ENCODE measurements at regions not wholly inside any gene's neighbourhood (a gene's known extent, or its start where the extent isn't known, plus 50 kb on each side); places are given as distances from the start of the nearest gene placed in this dataset.

DNA sequence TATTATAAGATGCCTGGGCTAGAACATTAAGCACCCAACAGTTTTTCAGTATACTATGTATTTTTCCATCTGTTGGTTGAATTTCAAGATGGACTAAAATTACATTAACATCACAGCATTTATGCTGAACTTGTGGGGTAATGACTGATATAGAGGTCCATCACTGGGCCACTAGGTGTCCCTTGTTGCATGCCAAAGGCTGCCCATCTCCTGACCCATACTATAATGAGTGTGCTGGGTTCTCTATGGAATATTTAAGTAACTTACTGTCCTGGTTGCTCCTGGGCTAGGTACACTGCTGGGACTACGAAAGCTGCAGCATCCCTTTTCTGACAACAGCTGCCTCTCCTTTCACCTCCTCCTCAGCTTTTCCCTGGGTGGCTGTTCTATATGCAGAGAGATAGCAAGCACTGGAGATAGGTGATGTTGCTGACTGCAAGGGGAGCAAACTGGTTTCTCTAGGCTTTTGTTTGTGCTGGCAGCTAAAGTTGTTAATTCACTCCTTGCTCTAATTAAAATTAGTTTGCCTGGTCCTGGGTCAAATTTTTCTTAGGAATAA lies 138.6 kb upstream of the TRHDE start:
- Histone ChIP-seq H3K27me3 (ENCODE audit: control insufficient read depth, insufficient read depth, low read length) (no peaks in the 10 kb centered on the region), H3K27ac (ENCODE audit: low read depth in 2 of 2, low read length in 2 of 2) (no peak overlapping the region), H3K9me3 (ENCODE audit: control insufficient read depth in 2 of 3, insufficient read depth in 1 of 3, low read length in 3 of 3) (no peaks in the 10 kb centered on the region), H3K9ac (ENCODE audit: low read length in 3 of 3) (no peak overlapping the region), H3K4me1 (ENCODE audit: control insufficient read depth in 2 of 3, insufficient read depth in 2 of 3, low read depth in 1 of 3, low read length in 3 of 3) (no peaks in the 10 kb centered on the region), H3K4me3 (ENCODE audit: low read length in 3 of 3) (no peak overlapping the region), H3K36me3 (ENCODE audit: control insufficient read depth in 2 of 3, insufficient read depth in 3 of 3, low read length in 3 of 3) (no peaks in the 10 kb centered on the region)
- intact Hi-C loops (cut with DNase I), result no loop called here
- no peak for DNase-seq
- TF ChIP-seq CTCF (IDR thresholded peaks at IDR 0.05; ENCODE audit: borderline replicate concordance, extremely low read depth, insufficient read depth), result peak; percentile 4
- FAIRE-seq, result no peak

DNA sequence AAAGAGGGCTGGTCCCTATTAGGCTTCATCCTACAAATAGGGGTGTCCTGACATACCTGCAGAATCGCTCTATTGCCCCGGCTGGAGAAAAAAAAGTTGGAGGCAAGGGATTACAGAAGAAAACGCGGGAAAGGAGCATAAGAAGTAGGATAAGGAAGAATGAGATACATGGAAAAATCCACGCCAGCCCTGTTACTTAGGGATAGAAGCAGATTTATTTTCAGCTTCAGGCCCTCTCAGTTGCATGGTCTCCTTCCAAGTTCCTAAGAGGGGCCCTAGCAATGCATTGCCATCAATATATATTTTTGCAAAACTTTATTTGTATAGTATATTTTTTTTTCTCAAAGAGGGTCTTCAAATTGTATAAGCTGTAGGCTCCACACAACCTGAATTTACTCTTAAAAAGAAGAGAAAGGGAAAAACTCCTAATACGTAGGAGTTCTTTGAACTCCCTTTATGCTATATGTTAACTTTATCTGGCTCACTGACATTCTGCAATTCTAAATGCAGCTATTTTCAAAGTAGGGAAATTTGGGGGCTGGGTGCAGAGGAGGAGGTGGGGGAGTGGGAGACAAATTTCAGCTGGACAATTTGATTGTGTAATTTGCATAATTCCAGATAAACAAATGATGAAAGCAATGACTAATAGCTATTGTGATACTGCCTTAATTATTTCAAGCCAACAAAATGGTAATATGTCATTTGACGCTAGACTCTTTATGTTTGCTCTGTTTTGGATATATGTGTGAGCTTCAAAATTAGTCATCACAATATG lies 137.7 kb upstream of the TRHDE start:
- DNase-seq (no peak), FAIRE-seq (no peak)
- no peak overlapping the region for H3K27ac ChIP-seq (ENCODE audit: low read depth in 2 of 2, low read length in 2 of 2)
- H3K9ac ChIP-seq (ENCODE audit: low read length in 3 of 3), result no peak overlapping the region
- no peak for TF ChIP-seq CTCF (IDR thresholded peaks at IDR 0.05; ENCODE audit: borderline replicate concordance, extremely low read depth, insufficient read depth)
- H3K27me3 ChIP-seq (ENCODE audit: control insufficient read depth, insufficient read depth, low read length), result no peaks in the 10 kb centered on the region
- intact Hi-C loops (cut with DNase I), result no loop called here
- no peak overlapping the region for H3K4me3 ChIP-seq (ENCODE audit: low read length in 3 of 3)
- H3K4me1 ChIP-seq (ENCODE audit: control insufficient read depth in 2 of 3, insufficient read depth in 2 of 3, low read depth in 1 of 3, low read length in 3 of 3), result no peaks in the 10 kb centered on the region
- H3K36me3 ChIP-seq (ENCODE audit: control insufficient read depth in 2 of 3, insufficient read depth in 3 of 3, low read length in 3 of 3), result no peaks in the 10 kb centered on the region
- no peaks in the 10 kb centered on the region for H3K9me3 ChIP-seq (ENCODE audit: control insufficient read depth in 2 of 3, insufficient read depth in 1 of 3, low read length in 3 of 3)

DNA sequence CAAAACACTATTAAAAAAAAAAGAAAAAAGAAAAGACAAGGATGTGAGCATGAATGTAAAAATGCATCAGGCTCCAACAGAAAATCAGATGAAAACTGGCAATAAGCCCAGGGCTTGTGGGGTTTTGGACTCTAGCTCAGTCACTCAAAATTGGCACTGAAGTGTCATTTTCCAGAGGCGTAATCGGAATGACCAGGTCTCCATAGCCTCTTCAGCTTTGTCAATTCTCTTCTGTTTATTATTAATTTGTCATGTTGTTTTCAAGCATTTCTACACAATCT lies 137.2 kb upstream of the TRHDE start:
- Histone ChIP-seq H3K27me3 (ENCODE audit: control insufficient read depth, insufficient read depth, low read length) (no peaks in the 10 kb centered on the region), H3K9me3 (ENCODE audit: control insufficient read depth in 2 of 3, insufficient read depth in 1 of 3, low read length in 3 of 3) (no peaks in the 10 kb centered on the region), H3K27ac (ENCODE audit: low read depth in 2 of 2, low read length in 2 of 2) (no peak overlapping the region), H3K4me1 (ENCODE audit: control insufficient read depth in 2 of 3, insufficient read depth in 2 of 3, low read depth in 1 of 3, low read length in 3 of 3) (no peaks in the 10 kb centered on the region), H3K36me3 (ENCODE audit: control insufficient read depth in 2 of 3, insufficient read depth in 3 of 3, low read length in 3 of 3) (no peaks in the 10 kb centered on the region), H3K9ac (ENCODE audit: low read length in 3 of 3) (no peak overlapping the region), H3K4me3 (ENCODE audit: low read length in 3 of 3) (no peak overlapping the region)
- no peak for FAIRE-seq
- no peak for TF ChIP-seq CTCF (IDR thresholded peaks at IDR 0.05; ENCODE audit: borderline replicate concordance, extremely low read depth, insufficient read depth)
- DNase-seq, result no peak
- intact Hi-C loops (cut with DNase I), result no loop called here

DNA sequence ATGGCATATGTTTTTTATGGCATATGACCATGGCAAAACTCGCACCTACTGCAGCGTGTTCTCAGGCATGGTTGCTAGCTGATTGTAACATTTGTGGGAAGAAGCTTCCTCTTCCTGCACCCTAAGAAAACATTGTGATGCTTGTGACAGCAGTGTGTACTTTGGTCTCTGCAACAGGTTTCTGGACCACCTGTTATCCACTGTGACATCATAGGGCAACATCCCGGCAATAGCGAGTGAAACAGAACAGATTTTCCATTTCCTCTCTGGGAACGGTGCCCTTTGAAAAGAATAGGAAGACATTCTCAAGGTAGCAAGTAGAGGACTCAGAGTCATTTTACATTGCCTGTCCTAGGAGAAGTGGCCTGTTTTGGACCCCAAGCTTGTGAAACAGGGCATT lies 135.4 kb upstream of the TRHDE start:
- no peak overlapping the region for H3K27ac ChIP-seq (ENCODE audit: low read depth in 2 of 2, low read length in 2 of 2)
- H3K27me3 ChIP-seq (ENCODE audit: control insufficient read depth, insufficient read depth, low read length), result no peaks in the 10 kb centered on the region
- no peaks in the 10 kb centered on the region for H3K36me3 ChIP-seq (ENCODE audit: control insufficient read depth in 2 of 3, insufficient read depth in 3 of 3, low read length in 3 of 3)
- no peak overlapping the region for H3K9ac ChIP-seq (ENCODE audit: low read length in 3 of 3)
- FAIRE-seq (no peak), DNase-seq (no peak)
- no peaks in the 10 kb centered on the region for H3K4me1 ChIP-seq (ENCODE audit: control insufficient read depth in 2 of 3, insufficient read depth in 2 of 3, low read depth in 1 of 3, low read length in 3 of 3)
- H3K9me3 ChIP-seq (ENCODE audit: control insufficient read depth in 2 of 3, insufficient read depth in 1 of 3, low read length in 3 of 3), result no peaks in the 10 kb centered on the region
- TF ChIP-seq CTCF (IDR thresholded peaks at IDR 0.05; ENCODE audit: borderline replicate concordance, extremely low read depth, insufficient read depth), result no peak
- intact Hi-C loops (cut with DNase I), result no loop called here
- no peak overlapping the region for H3K4me3 ChIP-seq (ENCODE audit: low read length in 3 of 3)
